ENCODE measurements at regions not wholly inside any gene's neighbourhood (a gene's known extent, or its start where the extent isn't known, plus 50 kb on each side); places are given as distances from the start of the nearest gene placed in this dataset.

GRCh38 chr6:105598264-105598663 lies 195.4 kb upstream of the PREP start:
- no TSS peak for BruUV-seq (replicated peaks)
- Histone ChIP-seq H3K79me2 (ENCODE audit: insufficient read depth, low read depth, low read length) (no peaks in the 10 kb centered on the region), H4K20me1 (ENCODE audit: insufficient read depth, low read length) (no peaks in the 10 kb centered on the region), H3K4me3 (ENCODE audit: low read depth, low read length, poor library complexity, severe bottlenecking) (no peak overlapping the region), H3K27ac (ENCODE audit: low read depth, low read length, poor library complexity, severe bottlenecking) (no peak overlapping the region), H3K9me3 (ENCODE audit: low read length) (0 out of 2 replicates have a peak, but pooled peaks cover 3% of the 10 kb centered on the region), H3K4me1 (ENCODE audit: insufficient read depth, low read length, poor library complexity, severe bottlenecking) (peaks cover 8% of the 10 kb centered on the region), H3K36me3 (ENCODE audit: insufficient read depth, low read length) (no peaks in the 10 kb centered on the region), H3K9me2 (ENCODE audit: insufficient read depth, low read length) (no peaks in the 10 kb centered on the region), H2AFZ (ENCODE audit: low read length) (no peak overlapping the region), H3K4me2 (ENCODE audit: low read length) (no peak overlapping the region)
- no peak for DNase-seq (ENCODE audit: low spot score)
- ChIA-PET CTCF (ENCODE audit: unreplicated experiment) (no interaction called here), POLR2A (no interaction called here)
- TF ChIP-seq CTCF (conservative IDR thresholded peaks at IDR 0.05; ENCODE audit: low read length) (no peak), EZH2phosphoT487 (IDR thresholded peaks at IDR 0.05; ENCODE audit: borderline replicate concordance, low read depth, low read length) (no peak)
- intact Hi-C loops (cut with micrococcal nuclease; ENCODE audit: unreplicated experiment) = no loop called here

- Histone ChIP-seq H3K4me3 (ENCODE audit: low read depth, low read length, poor library complexity, severe bottlenecking) (no peak overlapping the region), H3K27ac (ENCODE audit: low read depth, low read length, poor library complexity, severe bottlenecking) (no peak overlapping the region), H3K9me3 (ENCODE audit: low read length) (0 out of 2 replicates have a peak, but pooled peaks cover 3% of the 10 kb centered on the region), H3K9me2 (ENCODE audit: insufficient read depth, low read length) (no peaks in the 10 kb centered on the region), H3K36me3 (ENCODE audit: insufficient read depth, low read length) (no peaks in the 10 kb centered on the region), H4K20me1 (ENCODE audit: insufficient read depth, low read length) (no peaks in the 10 kb centered on the region), H3K79me2 (ENCODE audit: insufficient read depth, low read depth, low read length) (no peaks in the 10 kb centered on the region), H3K4me2 (ENCODE audit: low read length) (no peak overlapping the region), H3K4me1 (ENCODE audit: insufficient read depth, low read length, poor library complexity, severe bottlenecking) (peaks cover 2% of the 10 kb centered on the region), H2AFZ (ENCODE audit: low read length) (no peak overlapping the region)
- no peak for DNase-seq (ENCODE audit: low spot score)
- no TSS peak for BruUV-seq (replicated peaks)
- TF ChIP-seq EZH2phosphoT487 (IDR thresholded peaks at IDR 0.05; ENCODE audit: borderline replicate concordance, low read depth, low read length) = no peak
- intact Hi-C loops (cut with micrococcal nuclease; ENCODE audit: unreplicated experiment) = no loop called here
- CTCF ChIA-PET (ENCODE audit: unreplicated experiment) = no interaction called here
- POLR2A ChIA-PET = no interaction called here
Observed at GRCh38 chr6:105596284-105596755, 193.4 kb upstream of the PREP start.

GRCh38 chr6:105595829-105596228 lies 192.9 kb upstream of the PREP start:
- Histone ChIP-seq H3K36me3 (ENCODE audit: insufficient read depth, low read length) (no peaks in the 10 kb centered on the region), H3K27ac (ENCODE audit: low read depth, low read length, poor library complexity, severe bottlenecking) (no peak overlapping the region), H4K20me1 (ENCODE audit: insufficient read depth, low read length) (no peaks in the 10 kb centered on the region), H2AFZ (ENCODE audit: low read length) (no peak overlapping the region), H3K4me3 (ENCODE audit: low read depth, low read length, poor library complexity, severe bottlenecking) (no peak overlapping the region), H3K9me3 (ENCODE audit: low read length) (0 out of 2 replicates have a peak, but pooled peaks cover 3% of the 10 kb centered on the region), H3K9me2 (ENCODE audit: insufficient read depth, low read length) (no peaks in the 10 kb centered on the region), H3K79me2 (ENCODE audit: insufficient read depth, low read depth, low read length) (no peaks in the 10 kb centered on the region), H3K4me1 (ENCODE audit: insufficient read depth, low read length, poor library complexity, severe bottlenecking) (peaks cover 6% of the 10 kb centered on the region), H3K4me2 (ENCODE audit: low read length) (no peak overlapping the region)
- TF ChIP-seq CTCF (conservative IDR thresholded peaks at IDR 0.05; ENCODE audit: low read length) = no peak
- TF ChIP-seq EZH2phosphoT487 (IDR thresholded peaks at IDR 0.05; ENCODE audit: borderline replicate concordance, low read depth, low read length) = no peak
- POLR2A ChIA-PET = no interaction called here
- CTCF ChIA-PET (ENCODE audit: unreplicated experiment) = no interaction called here
- BruUV-seq (replicated peaks) = no TSS peak
- intact Hi-C loops (cut with micrococcal nuclease; ENCODE audit: unreplicated experiment) = no loop called here
- DNase-seq (ENCODE audit: low spot score) = no peak

Data from OCI-LY7 (cell line).